ENCODE measurements at regions not wholly inside any gene's neighbourhood (a gene's known extent, or its start where the extent isn't known, plus 50 kb on each side); places are given as distances from the start of the nearest gene placed in this dataset.

DNA sequence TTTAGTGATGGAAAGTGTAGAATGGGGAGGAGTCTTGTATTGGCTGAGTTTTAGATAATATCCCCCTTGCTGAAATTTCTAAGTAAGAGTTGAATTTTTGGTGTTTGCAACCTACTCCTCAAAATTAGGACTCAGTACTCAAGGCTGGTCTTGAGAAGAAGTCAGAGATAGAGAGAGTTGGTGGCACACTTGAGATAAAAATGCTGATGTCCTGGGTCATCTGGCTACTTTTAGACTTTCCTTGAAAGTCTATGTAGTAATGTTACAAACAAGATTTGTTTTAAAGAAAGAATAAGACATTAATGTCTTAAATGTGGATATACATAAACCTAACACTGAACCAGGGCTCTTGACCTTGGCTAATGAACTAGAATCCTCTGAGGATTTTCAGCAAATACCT lies 62.5 kb upstream of the MLIP start:
- no peak for DNase-seq (ENCODE audit: low read depth)
- no peak overlapping the region for H3K4me3 ChIP-seq (ENCODE audit: low read depth, low read length)

DNA sequence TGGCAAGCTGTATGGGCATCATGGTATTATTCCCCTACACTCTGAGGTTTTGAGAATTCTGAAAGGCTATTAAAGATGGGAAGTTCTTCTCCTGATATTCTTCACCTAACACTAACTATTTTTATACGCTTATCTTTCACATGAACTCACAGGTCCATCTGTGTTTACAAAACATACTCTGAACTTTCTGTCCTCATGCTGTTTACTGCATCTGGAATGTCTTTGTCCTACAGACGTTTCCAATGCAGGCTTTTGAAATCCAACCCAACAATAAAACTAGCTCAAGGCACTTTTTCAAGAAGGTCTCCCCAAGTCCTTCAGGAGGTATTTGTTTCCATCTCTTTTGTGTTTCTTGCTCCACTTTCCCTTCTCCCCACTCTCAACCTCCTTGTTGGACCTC lies 60.5 kb upstream of the MLIP start:
- H3K4me3 ChIP-seq (ENCODE audit: low read depth, low read length), result no peak overlapping the region
- no peak for DNase-seq (ENCODE audit: low read depth)

DNA sequence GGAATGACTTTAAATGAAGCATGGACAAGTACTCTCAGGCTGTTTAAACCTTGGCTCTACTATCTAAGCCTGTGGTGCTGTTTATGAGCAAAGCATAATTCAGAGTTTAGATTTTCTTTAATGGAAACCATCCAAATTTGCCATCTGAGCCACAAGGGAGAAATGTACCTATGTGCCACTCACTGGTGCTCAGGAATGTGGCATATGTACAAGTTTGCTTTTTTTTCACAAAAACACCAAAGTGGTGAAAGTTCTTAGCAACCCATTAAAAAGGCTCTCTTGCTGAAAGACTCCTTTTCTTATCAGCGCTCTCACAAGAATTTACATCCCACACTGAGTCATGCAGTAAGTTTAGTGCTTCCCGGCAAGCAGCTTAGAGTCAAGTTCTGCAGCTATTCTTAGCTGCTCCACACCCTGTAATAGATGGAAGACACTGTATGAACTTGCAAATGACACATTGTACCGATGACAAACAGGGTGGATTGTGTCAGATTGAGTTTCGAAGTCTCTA lies 57.3 kb upstream of the MLIP start:
- no peak overlapping the region for H3K4me3 ChIP-seq (ENCODE audit: low read depth, low read length)
- DNase-seq (ENCODE audit: low read depth), result peak; percentile 80

DNA sequence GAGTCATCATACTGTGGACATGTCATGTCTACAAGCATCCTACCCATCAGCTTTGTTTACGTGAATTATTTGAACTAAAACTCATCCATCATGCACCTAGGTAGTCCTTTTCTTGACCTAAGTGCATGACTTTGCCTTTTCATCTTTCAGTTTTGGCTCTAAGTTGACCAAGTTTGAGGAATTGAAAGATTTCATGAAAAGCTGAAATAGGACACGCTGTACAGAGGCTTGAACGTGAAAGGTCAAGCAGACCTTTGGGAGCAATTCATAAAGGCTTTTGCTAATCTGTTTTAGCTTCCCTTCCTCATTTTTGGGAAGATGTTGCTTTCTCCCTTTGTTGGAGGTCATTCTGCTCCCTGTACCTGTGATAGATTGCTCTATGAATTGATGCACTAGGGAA lies 55.1 kb upstream of the MLIP start:
- H3K4me3 ChIP-seq (ENCODE audit: low read depth, low read length), result no peak overlapping the region
- no peak for DNase-seq (ENCODE audit: low read depth)

DNA sequence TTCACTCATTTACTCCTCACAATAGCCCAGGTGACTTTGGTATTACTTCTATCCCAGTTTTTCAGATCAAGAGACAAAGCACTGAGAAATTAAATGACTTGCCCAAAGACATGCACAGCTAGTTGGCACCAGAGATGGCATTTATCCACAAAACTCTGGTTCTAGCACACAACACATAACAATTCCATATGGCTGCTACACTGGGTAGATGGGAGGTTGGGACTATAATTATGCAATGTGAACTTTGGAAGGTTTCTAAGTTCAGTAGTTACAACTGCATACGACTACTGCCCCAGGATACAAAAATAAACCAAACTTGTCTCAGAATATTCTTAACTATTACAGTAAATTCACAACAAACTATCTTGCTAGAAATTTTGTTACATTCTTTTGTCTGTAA lies 54.2 kb upstream of the MLIP start:
- no peak for DNase-seq (ENCODE audit: low read depth)
- H3K4me3 ChIP-seq (ENCODE audit: low read depth, low read length), result no peak overlapping the region

DNA sequence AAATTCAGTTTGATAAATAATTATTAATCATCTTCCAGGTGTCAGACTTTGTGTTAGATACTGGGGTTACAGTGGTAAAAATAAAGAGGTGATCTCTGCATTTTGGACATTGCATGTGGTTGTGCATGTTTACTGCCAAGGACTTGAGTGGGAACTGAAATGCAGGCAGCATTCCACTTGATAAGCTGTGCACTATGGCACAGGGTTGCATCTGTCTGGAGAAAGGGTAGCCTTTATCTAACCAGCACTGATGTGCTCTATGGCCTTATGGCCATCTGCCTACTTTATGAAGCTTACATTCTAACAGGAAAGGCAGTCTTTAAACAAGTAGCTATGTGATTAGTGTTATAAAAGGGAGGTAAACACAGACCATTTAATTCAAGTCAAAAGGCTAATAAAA lies 53.0 kb upstream of the MLIP start:
- DNase-seq (ENCODE audit: low read depth), result no peak
- no peak overlapping the region for H3K4me3 ChIP-seq (ENCODE audit: low read depth, low read length)

DNA sequence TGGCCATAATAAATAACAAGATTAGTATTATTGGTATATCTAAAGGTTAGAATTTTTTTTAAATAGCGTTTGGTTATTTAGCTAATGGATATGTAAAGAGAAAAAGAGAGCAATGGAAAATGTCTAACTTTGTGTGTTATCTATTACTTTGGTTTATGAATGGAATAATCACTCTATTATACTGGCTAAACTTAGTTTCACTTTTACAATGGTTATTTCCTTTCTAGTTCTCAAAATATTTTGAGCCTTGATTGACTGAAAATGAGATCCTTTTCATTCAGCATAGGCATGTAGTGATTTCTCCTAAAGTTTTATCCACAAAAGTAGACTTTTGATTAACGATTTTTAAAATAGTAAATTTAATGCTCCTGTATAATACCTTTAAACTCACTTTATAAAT lies 51.6 kb upstream of the MLIP start:
- H3K4me3 ChIP-seq (ENCODE audit: low read depth, low read length), result no peak overlapping the region
- no peak for DNase-seq (ENCODE audit: low read depth)

DNA sequence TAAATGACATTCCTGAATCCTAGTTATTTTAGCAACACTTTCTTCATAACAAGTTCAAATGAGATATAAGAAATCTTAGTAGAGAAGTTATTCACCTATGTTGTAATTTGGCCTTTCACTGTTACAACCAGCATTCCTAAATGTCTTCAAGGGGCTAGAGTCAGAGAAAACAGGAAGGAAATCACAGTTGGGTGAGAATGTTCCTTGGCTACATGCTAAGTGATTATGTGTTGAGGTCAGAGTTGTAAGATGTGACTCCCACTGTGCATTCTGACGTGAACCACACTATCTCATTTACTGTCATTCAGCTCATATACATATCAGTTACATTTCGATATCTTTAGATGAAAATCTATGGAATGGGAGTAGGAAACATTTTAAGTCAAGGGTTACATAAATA lies 51.0 kb upstream of the MLIP start:
- DNase-seq (ENCODE audit: low read depth), result peak; percentile 66
- no peak overlapping the region for H3K4me3 ChIP-seq (ENCODE audit: low read depth, low read length)

Measured in skeletal muscle cell (primary cell).